Large intestine (tissue), 3 donors: ENCODE measurements at regions not wholly inside any gene's neighbourhood (a gene's known extent, or its start where the extent isn't known, plus 50 kb on each side); places are given as distances from the start of the nearest gene placed in this dataset.
"Not testable (repeated sequence)": the region's sequence is repeated elsewhere in the genome, so short reads cannot be mapped to it uniquely, and the experiment has no call there.

Experiments
- DNase-seq, 2 donors: peaks; one replicate each; pipeline versions ENCODE4 v3.0.0 to v3.0.0-alpha.2; 2013
- H3K27ac ChIP-seq: one replicate; pipeline ENCODE4 v1.5.1; 2013; ENCODE audit warnings: low read length
- H3K27me3 ChIP-seq: 2 replicates; pipeline ENCODE4 v1.6.1; 2013; ENCODE audit warnings: low read length; ENCODE audit not compliant: control insufficient read depth, insufficient read depth
- H3K36me3 ChIP-seq: 2 replicates; pipeline ENCODE4 v1.6.1; 2013; ENCODE audit warnings: low read length; ENCODE audit not compliant: control insufficient read depth, insufficient read depth
- H3K4me1 ChIP-seq: one replicate; pipeline ENCODE4 v1.6.1; 2013; ENCODE audit warnings: low read length; ENCODE audit not compliant: control insufficient read depth, insufficient read depth
- H3K4me3 ChIP-seq: one replicate; pipeline ENCODE4 v1.5.1; 2013; ENCODE audit warnings: low read length
- H3K9me3 ChIP-seq: one replicate; pipeline ENCODE4 v1.6.1; 2013; ENCODE audit warnings: mild to moderate bottlenecking, low read depth, low read length, moderate library complexity; ENCODE audit not compliant: control insufficient read depth
- WGBS: methylation state at CpG from one replicate; pipeline ENCODE4 v1.1.5; 2013; ENCODE audit warnings: low lambda C conversion rate; ENCODE audit not compliant: insufficient coverage; 5-methylcytosine and 5-hydroxymethylcytosine counted together

DNA sequence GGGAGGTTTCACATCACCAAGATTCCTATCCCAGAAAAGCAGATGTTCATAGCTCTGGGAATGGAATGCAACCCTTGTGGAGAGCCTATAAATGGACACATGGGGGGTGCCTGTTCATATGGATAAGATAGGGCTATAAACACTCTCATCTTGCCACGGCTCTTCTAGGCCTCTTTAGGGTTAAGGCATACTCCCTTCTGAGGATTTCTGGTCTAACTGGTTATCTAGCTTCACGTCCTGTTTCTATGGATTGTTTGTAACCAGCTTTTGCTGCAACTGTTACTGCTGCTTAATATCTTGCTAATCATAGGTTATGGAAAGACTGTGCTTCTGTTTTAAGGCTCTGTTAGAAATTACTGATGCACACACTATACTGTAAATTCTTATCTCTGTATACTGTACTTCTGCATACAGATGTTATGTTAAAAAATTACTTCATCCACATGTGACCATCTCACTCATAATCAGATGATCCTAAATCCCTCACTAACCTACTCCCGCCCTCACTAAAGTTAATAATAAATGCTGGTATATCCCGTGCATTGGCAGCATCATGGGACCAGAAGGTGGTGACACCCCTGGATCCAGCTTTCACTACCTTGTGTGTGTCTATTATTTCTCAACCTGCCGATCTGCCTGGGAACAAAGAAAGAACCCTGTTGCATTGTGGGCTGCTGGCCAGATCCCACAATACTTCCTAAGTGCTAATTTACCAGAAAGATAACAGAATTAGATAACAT is 68.7 kb downstream of the PRKAB2 start:
- not testable (repeated sequence) for H3K4me1 ChIP-seq, H3K36me3 ChIP-seq, H3K27ac ChIP-seq, DNase-seq, H3K4me3 ChIP-seq, H3K9me3 ChIP-seq
- no CpG with 5 or more reads among the region's 5 CpGs for WGBS
- peaks cover 22% of the 10 kb centered on the region for H3K27me3 ChIP-seq

DNA sequence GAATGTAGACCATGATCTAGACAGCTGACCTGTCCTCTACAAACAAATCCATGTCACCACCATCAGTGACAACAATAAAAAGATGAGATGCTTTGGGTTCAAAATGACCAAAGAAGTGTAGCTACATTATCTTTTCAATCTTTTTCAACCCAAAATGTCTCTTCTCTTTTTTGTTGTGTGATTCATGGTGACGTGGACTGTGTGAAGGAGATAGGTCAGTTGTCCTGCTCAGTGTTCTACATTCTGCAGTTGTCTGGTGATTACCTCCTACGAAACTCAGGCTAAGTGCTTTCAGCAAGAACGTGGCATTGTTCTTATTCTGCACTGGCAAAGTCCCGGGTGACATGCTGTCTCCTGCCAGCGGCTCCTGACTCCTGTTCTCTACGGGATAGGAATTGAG is 73.1 kb downstream of the PRKAB2 start:
- WGBS = no CpG with 5 or more reads among the region's 6 CpGs
- H3K36me3 ChIP-seq = no peaks in the 10 kb centered on the region

DNA sequence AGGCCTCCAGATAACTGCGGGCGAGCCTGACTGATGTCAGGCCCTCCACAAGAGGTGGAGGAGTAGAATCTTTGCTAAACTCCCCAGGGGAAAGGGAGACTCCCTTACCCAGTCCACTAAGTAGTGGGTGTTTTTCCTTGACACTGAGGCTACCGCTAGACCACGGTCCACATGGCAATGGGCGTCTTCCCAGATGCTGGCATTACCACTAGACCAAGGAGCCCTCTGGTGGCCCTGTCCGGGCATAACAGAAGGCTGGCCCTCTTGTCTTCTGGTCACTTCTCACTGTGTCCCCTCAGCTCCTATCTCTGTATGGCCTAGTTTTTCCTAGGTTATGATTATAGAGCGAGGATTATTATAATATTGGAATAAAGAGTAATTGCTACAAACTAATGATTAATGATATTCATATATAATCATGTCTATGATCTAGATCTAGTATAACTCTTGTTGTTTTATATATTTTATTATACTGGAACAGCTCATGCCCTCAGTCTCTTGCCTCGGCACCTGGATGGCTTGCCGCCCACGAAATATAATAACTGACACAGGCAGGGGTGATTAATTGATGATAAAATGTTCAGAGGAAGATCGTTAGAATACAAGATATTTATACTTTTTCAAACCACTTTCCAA is 73.8 kb downstream of the PRKAB2 start:
- DNase-seq, H3K9me3 ChIP-seq, H3K27ac ChIP-seq, H3K4me1 ChIP-seq, H3K36me3 ChIP-seq, H3K4me3 ChIP-seq, H3K27me3 ChIP-seq: not testable (repeated sequence)
- no CpG with 5 or more reads among the region's 11 CpGs for WGBS

More for the DNA sequence above, 73.1 kb downstream of the PRKAB2 start:
- H3K27ac ChIP-seq = no peak overlapping the region
- DNase-seq = no peak
- no peaks in the 10 kb centered on the region for H3K4me1 ChIP-seq
- H3K27me3 ChIP-seq = peaks cover 4% of the 10 kb centered on the region
- no peak overlapping the region for H3K4me3 ChIP-seq
- H3K9me3 ChIP-seq = no peaks in the 10 kb centered on the region

DNA sequence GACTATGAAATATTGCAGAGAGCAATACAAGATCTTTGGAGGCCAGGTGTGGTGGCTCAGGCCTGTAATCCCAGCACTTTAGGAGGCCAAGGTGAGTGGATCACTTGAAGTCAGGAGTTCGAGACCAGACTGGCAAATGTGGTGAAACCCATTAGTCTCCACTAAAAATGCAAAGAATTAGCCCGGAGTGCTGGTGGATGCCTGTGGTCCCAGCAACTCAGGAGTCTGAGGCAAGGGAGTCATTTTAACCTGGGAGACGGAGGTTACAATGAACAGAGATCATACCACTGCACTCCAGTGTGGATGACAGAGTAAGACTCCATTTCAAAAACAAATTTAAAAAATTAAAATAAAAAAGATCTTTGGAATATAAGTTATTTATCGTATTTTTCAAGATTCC is 76.6 kb downstream of the PRKAB2 start:
- WGBS = 100% methylated on average over 1 of the region's 4 CpGs
- H3K4me3 ChIP-seq = no peak overlapping the region
- H3K36me3 ChIP-seq = no peaks in the 10 kb centered on the region
- H3K27me3 ChIP-seq = peaks cover 6% of the 10 kb centered on the region
- H3K4me1 ChIP-seq = no peaks in the 10 kb centered on the region
- no peak overlapping the region for H3K27ac ChIP-seq
- DNase-seq = no peak
- no peaks in the 10 kb centered on the region for H3K9me3 ChIP-seq

DNA sequence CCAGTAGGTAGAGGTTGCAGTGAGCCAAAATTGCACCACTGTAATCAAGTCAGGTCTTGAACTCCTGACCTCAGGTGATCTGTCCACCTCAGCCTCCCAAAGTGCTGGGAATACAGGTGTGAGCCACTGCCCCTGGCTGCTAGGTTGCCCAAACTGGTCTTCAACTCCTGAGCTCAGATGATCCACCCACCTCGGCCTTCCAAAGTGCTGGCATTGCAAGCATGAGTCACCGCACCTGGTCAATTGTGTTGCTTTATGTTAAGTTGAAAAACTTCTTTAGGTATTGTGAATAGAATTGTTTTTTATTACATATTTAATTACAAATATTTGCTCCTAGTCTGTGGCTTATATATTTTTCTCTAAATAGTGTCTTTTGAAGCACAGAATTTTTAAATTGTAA is 80.5 kb downstream of the PRKAB2 start:
- Histone ChIP-seq H3K4me3 (no peak overlapping the region), H3K9me3 (no peaks in the 10 kb centered on the region), H3K27ac (no peak overlapping the region), H3K4me1 (no peaks in the 10 kb centered on the region), H3K27me3 (peaks cover 14% of the 10 kb centered on the region), H3K36me3 (no peaks in the 10 kb centered on the region)
- no CpG with 5 or more reads among the region's 2 CpGs for WGBS
- no peak for DNase-seq

DNA sequence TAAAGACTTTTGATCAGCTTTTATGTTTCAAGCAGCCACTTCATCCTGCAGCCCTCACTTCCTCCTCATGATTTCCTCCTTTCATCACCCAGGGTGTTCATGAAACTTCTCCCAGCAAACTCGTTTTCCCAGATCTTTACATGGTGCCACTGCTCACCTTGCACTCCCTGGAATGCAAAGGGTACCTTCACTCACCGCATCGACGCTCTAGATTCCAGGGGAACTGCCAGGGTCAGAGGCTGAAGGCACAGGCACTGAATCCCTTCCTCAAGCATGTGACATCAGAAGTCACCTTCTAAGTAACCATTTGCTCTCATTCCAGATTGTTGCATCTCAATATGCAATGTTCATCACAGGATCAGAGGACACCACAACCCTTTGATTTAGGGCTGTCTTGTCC is 82.8 kb downstream of the PRKAB2 start:
- no peak for DNase-seq
- Histone ChIP-seq H3K9me3 (no peaks in the 10 kb centered on the region), H3K4me1 (no peaks in the 10 kb centered on the region), H3K4me3 (no peak overlapping the region), H3K36me3 (no peaks in the 10 kb centered on the region), H3K27ac (no peak overlapping the region), H3K27me3 (peaks cover 32% of the 10 kb centered on the region)
- no CpG with 5 or more reads among the region's 4 CpGs for WGBS

DNA sequence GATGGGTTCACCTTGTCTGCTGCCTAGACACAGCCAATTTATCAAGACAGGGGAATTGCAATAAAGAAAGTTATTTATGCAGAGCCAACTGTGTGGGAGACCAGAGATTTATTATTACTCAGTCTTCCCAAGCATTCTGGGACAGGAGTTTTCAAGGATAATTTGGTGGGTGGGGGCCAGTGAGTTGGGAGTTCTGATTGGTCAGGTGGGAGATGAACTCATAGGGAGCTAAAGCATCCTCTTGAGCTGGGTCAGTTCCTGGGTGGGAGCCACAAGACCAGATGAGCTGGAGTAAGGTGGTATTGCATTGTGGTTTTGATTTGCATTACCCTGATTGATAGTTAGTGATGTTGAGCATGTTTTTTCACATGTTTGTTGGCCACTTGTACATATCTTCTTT is 86.1 kb downstream of the PRKAB2 start:
- Histone ChIP-seq H3K27ac (no peak overlapping the region), H3K9me3 (no peaks in the 10 kb centered on the region), H3K4me3 (no peak overlapping the region), H3K4me1 (peaks cover 7% of the 10 kb centered on the region), H3K27me3 (peaks cover 53% of the 10 kb centered on the region), H3K36me3 (no peaks in the 10 kb centered on the region)
- DNase-seq = no peak

DNA sequence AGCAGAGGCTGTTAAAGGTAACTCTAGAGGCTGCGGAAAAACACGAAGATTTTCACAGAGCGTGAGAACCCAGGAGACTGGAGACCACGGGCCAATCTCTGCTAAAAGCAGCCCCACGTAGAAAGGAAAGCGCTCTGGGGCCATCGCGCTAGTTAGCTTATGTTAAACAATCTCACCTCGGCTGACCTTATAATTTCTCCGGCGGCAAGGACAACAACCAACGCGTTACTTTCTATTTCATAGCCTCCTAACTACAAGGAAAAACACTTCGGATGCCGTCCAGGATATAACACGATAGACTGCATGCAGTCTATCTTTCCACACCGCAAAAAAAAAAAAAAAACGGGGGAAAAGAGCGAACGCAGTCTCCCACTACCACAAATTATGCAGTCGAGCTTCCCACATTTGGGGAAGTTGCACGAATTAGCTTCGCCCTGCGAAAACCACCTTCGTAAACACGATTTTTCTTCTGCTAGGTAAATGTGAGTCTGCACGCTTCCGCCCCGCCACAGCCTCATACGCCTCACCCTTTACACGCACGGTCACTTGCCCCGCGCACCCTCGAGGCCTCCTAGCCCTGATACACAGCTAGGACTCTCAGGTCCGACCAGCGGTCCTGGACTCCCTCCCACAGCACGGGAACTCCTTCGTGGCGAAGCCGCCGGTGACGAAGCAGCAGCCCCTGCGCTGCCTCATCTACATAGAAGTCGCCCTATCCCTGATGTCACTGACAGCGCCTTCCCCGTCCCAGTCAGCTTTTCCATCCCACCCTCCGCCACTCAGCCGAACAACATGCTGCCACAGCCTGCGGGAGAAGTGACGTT is 87.8 kb downstream of the PRKAB2 start:
- WGBS = 0% methylated on average over 2 of the region's 51 CpGs
- no peaks in the 10 kb centered on the region for H3K36me3 ChIP-seq
- H3K9me3 ChIP-seq = peaks cover 3% of the 10 kb centered on the region
- peak; percentile 68 to 89 for DNase-seq
- peaks cover 67% of the 10 kb centered on the region for H3K27me3 ChIP-seq
- peak overlapping the region; percentile 51 for H3K4me3 ChIP-seq
- peaks cover 14% of the 10 kb centered on the region for H3K4me1 ChIP-seq
- no peak overlapping the region for H3K27ac ChIP-seq

DNA sequence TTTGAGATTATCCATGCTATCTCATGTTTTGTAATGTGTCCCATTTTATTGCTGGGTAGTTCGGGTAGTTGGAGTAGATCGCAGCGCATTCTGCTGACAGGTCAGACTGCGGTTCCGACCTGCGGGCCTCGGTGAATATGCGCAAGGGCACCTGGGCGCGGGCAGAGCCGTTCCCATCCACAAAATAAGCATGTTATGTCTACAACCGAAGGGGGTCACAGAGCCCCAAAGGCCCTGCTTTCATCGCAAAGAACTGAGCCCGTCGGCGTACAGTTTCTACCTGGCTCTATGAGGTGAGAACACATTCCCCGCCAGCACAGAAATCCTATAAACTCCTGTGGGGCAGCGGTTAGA is 88.4 kb downstream of the PRKAB2 start:
- Histone ChIP-seq H3K27ac (no peak overlapping the region), H3K4me1 (peaks cover 17% of the 10 kb centered on the region), H3K27me3 (peaks cover 70% of the 10 kb centered on the region), H3K36me3 (no peaks in the 10 kb centered on the region), H3K4me3 (peak overlapping the region; percentile 51), H3K9me3 (peaks cover 3% of the 10 kb centered on the region)
- DNase-seq = peak in 1 of 2 donors; percentile 14
- no CpG with 5 or more reads among the region's 18 CpGs for WGBS

DNA sequence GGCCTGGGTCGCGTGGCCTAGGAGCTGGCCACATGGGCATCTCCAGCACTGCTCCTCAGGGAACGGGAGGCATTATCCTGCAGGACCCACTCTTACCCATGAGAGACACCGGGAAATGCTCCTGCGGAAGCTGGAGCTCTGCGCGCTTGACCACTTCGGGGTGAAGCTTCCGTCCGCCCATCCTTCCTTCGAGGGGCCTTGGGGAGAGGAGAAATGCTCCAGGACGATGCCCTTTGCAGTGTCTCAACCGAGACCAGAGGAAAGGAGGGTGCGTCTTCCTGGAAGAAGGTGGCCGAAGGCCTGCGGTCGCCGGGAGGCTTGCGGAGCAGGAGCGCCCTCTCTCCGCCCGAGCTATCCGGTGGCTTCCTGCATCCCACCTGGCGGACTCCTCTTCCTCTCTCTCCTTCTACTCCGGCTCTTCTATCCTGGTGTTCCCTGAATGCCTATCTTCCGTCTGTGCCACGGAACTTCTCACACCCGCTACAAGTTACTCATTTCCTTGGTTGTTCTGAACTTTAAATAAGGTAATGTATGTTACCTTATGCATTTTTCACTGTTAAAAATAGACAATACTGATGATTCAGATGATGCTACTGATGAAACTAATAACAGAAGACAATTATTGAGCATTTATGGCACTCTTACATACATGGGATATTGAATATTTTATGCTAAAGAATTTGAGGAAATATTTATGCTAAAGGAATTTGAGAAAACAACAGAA is 91.4 kb downstream of the PRKAB2 start:
- H3K36me3 ChIP-seq = no peaks in the 10 kb centered on the region
- peaks cover 94% of the 10 kb centered on the region for H3K27me3 ChIP-seq
- no peak overlapping the region for H3K27ac ChIP-seq
- peaks cover 6% of the 10 kb centered on the region for H3K9me3 ChIP-seq
- H3K4me3 ChIP-seq = no peak overlapping the region
- DNase-seq = no peak
- H3K4me1 ChIP-seq = peaks cover 20% of the 10 kb centered on the region
- no CpG with 5 or more reads among the region's 28 CpGs for WGBS
